ENCODE measurements at regions not wholly inside any gene's neighbourhood (a gene's known extent, or its start where the extent isn't known, plus 50 kb on each side); places are given as distances from the start of the nearest gene placed in this dataset.
A peak's percentile ranks its signal among the peaks of the same experiment; 100 is the strongest.

GRCh38 chr3:44058868-44059203, 182.8 kb upstream of the TOPAZ1 start:
- no peak for DNase-seq

DNA sequence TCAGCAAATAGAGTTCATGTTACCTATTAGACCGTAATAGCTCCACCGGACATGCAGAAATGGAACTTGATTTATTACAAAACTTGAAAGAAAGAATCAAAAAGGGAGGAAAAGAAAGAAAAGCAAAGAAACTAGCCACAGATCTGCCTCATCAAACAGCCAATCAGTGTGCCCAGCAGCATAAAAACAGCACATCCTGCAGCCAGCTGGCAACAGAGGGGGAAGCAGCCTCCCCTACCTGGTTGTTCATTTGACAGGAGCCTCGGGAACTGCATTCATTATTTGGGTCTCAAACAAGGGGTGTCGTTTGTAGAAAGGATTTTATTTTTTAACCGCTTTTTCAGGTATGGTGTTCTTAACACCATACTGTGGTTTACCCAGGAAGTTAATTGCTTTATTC, 181.5 kb upstream of the TOPAZ1 start:
- no peak for DNase-seq

GRCh38 chr3:44061268-44061667, 180.4 kb upstream of the TOPAZ1 start:
- DNase-seq: no peak

DNA sequence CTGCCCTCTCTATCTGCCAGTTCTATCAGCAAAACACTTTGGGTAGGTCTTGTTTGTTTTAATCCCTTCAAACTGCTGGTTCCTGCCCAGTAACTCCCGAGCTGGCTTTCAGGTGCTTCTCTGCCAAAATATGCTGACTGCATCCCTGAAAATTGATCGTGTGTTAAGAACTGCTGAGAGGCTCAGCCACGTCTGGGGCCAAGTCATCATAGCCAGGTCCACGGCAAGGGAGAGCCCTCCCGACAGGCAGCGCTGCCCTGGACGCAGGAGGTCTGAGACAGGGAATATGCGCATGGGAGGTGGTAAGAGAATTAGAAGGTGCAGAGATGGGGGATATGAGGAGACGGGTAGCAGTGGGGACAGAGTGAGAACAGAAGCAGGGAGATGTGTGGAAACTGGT, 179.7 kb upstream of the TOPAZ1 start:
- no peak for DNase-seq

DNA sequence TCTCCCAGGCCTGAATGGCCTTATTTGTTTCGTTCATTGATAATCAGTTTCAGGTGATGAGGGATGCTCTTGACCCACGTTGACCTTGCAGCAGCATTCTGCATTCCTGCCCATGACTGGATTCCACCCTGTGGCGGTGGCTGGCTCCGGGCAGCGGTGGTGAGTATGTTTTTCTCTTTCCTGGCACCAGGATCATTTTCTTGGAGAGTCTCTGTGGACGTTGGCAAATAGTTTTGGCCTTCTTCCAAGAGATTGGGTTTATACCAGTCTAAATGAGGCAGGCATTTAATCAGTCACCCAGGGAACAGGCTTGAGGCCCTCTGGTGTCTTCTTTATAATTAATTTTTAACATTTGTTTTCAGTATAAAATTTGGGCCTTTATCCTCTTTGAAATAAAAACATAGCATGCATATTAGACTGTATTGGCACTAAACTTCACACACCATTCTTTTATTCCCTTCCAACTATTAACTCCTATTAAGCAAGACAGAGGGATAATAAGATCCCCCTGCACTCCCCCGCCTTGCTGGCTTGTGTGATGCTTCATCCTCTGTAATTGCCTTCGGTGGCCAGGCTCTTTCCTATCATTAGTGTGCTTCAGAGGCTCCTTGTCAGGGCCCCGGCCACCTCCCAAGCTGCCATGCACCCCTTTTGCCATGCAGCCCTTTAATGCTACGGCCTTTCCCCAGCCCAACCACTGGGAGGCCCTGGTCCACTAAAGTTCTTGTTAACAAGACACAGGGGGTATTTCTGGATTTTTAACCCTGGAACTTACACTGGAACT, 176.2 kb upstream of the TOPAZ1 start:
- peak; percentile 79 for DNase-seq

DNA sequence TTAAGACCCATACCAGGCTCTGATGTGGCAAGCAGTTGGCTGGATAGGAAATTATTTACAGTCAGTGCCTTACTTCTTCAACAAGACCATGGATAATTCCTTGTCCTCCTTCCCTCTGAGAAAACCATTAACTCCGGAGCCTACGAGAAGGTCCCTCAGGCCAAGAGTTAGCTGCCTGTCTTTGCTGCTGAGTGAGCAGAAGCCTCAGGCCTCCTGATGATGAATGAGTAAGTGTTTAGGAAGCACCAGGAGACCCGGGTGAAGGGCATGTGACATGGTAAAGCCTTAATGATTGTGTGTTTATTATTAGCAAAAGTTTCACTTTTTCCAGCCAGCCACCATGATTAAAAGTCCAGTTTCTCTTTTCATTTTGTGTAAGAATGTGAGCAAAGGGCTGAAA, 174.9 kb upstream of the TOPAZ1 start:
- DNase-seq: peak; percentile 35

DNA sequence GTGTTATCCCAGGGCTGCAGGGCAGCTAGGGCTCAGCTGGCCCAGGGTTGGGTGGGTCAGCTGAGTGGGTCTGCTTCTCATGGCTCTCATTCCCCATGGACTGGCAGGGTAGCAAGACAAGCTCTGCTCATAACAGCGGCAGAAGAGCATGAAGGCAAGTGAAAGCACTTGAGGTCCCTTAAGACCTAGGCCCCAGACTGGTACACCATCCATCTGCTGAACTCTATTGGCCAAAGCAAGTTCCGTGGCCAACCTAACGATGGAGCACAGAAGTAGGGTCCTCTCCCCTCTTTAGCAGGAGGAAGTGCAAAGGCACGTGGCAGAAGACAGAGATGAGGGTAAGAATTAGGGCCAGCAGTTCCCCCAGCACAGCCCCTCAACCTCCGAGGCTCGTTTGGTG, 174.3 kb upstream of the TOPAZ1 start:
- peak; percentile 42 for DNase-seq

- DNase-seq: no peak
Measured at GRCh38 chr3:44068753-44069152, 172.9 kb upstream of the TOPAZ1 start.

GRCh38 chr3:44069276-44069675, 172.4 kb upstream of the TOPAZ1 start:
- DNase-seq: peak; percentile 14

DNA sequence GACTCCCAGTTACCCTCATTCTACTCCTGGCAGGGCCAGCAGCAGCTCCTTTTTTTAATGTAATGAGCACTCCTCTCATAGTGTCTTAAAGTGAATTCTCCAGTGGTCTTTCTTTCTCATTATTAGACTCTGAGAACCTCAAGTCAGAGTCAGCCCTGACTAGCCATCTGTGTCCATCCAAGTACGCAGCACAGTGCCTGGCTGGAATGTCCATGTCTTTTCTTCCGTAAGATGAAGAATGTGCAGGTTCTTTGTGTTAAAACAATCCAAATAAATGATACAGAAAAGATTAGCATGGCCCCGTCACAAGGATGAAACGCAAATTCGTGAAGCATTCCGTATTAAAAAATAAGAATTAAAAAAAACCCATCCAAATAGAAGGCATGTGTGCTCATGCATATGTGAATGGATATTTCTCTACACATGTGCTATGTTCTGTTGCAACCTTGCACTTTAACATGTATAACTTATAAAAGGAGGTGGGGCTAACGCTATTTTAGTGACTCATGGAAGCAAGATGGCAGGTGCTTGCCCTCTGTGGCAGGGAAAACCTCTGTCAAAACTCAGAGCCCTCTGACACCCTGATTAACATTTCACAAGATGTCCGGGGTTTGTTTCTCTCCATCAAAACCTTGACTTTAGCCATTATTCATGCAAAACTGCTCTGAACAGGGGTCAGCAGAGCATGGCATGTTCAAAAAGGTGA, 170.7 kb upstream of the TOPAZ1 start:
- no peak for DNase-seq

- no peak for DNase-seq
Measured at GRCh38 chr3:44072601-44073540, 168.8 kb upstream of the TOPAZ1 start.

GRCh38 chr3:44074181-44074580, 167.5 kb upstream of the TOPAZ1 start:
- DNase-seq: no peak

DNA sequence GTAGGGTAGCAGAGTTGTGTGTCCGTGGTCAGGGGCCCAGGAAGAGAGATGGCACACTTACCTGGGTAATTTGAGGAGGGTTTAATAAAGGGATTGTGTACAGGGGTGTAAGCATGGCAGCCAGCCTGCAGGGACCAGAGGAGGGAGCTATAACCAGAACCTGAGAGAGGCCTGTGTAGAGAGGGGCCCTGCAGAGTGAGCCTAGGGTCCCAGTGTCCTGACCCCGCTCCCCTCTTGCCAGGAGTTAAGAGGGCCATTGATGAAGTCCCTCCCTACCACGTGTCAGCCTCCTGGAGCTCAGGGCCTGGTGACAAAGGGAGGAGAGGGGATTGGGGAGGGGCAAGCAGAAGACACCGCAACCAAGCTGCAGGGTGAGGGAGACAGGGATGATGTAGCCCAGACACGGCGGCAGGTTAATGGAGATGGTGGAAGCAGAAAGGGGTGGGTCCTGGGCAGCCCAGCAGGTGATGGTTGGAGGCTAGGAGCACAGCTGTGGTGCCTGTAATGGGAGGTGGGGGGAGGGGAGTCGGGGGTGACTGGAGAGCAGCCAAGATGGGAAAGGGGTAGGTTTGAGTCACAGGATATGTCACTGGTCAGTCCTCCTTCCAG, 165.4 kb upstream of the TOPAZ1 start:
- peak; percentile 39 for DNase-seq

- DNase-seq: peak; percentile 43
Measured at GRCh38 chr3:44077267-44077666, 164.4 kb upstream of the TOPAZ1 start.

- DNase-seq: no peak
Measured at GRCh38 chr3:44078863-44079262, 162.8 kb upstream of the TOPAZ1 start.

DNA sequence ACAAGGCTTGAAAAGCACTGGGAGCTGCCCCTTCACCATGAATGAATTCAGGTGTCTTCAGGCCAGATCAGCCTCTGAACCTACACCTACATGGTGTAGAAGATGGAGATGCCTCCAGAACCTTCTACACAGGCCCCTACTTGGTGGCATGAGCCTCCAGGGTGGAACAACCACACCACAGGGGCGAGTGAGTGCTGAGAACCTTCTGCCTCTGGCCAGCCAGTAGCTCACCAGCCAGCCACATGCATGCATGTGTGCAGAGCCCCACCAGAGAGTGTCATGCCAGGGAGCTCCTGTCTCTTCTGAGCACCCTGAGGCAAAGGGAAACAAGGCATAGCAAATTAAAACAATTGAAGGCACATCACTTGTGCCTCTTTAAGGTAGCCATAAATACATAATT, 161.8 kb upstream of the TOPAZ1 start:
- no peak for DNase-seq

- peak; percentile 73 for DNase-seq
Measured at GRCh38 chr3:44080474-44081072, 161.1 kb upstream of the TOPAZ1 start.

DNA sequence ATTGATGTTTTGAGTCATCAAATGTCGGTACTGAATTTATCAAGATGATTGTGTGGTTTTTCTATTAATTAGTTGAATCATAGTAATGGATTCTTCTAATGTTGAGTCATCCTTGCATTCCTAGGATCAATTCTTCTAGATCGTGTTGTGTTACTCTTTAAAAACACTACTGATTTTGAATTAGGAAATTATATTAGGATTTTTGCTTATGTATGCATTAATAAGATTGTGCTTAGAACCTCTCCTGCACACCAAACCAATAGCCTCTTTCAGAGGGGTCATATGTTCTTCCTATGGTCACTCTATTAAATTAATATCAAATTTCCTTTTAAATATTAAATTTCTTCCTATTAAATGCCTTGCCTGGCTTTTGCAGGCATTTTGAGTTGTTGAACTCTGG, 151.7 kb upstream of the TOPAZ1 start:
- no peak for DNase-seq

GRCh38 chr3:44092497-44092896, 149.2 kb upstream of the TOPAZ1 start:
- DNase-seq: no peak

DNA sequence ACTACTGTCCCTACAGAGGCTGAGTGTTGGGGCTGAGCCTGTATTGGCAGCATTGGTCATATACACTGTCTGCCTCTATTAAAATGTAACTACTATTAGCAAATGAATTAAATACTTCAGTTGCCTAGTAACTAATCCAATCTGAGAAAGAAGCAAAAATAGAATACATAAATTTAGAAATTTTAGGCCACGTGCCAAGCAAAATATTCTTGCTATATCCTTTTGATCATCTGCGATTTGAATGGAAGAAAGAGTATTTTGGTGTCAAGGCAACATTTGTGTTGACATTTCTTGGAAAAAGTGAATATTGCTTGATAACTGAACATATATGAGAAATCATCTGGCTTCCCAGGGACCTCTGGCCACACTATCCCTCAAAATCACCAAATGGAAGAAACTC, 148.2 kb upstream of the TOPAZ1 start:
- DNase-seq: no peak

DNA sequence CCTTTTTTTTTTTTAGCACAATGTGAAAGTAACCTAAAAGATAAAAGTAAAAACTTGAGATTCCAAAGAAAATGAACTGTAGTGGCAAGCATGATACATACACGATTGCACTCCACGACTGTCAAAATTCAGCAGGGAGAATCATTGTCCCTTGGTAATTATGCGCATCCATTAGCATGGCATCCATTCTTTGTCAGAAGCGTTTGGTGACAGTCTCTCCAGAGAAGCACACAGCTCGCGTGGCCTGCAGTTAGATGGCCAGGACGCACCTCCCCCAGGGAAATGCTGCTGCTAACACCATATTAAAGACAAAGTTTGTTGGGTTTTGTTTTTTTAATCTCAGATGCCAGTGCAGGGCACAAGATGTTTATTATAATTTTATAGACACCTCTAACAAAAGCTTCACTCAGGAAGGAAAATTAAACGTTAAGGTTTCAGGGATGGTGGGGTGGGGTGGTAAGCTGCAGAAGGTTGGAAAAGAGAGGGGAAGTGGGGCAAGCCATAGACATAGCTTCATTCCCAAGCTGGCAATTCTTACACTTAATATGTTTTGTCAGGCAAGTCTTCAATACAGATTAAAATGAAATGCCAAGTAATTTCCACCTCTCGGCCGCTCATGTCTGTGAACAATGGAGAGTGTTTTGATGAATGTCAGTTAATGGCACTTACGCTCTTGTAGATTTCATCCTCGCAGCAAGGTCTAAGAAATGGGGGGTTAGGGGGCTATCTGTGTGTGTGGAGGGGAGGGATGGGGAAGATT, 142.8 kb upstream of the TOPAZ1 start:
- peak; percentile 66 for DNase-seq
